ENCODE measurements at regions not wholly inside any gene's neighbourhood (a gene's known extent, or its start where the extent isn't known, plus 50 kb on each side); places are given as distances from the start of the nearest gene placed in this dataset.

DNA sequence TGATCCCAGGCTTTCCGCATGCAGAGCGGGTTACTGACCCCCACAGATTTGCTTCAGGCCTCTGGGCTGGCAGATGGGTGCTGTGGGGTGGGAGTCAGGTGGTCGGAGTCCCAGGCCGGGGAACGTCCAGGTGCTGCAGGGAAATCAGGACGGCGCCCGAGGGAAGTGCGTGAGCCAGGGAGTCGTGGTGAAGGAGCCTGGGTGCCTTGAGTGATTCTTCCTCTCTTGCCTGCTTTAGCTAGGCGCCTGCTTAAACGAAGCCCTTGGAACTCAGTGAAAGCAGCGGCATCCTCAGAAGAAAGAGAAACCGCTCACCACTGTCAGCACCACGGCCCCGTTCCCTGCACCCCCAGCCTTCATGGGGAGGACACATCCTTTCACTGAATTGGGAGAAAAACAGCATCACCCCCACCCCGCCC is 455.6 kb downstream of the BRD1 start:
- TF ChIP-seq, protein P1, sequence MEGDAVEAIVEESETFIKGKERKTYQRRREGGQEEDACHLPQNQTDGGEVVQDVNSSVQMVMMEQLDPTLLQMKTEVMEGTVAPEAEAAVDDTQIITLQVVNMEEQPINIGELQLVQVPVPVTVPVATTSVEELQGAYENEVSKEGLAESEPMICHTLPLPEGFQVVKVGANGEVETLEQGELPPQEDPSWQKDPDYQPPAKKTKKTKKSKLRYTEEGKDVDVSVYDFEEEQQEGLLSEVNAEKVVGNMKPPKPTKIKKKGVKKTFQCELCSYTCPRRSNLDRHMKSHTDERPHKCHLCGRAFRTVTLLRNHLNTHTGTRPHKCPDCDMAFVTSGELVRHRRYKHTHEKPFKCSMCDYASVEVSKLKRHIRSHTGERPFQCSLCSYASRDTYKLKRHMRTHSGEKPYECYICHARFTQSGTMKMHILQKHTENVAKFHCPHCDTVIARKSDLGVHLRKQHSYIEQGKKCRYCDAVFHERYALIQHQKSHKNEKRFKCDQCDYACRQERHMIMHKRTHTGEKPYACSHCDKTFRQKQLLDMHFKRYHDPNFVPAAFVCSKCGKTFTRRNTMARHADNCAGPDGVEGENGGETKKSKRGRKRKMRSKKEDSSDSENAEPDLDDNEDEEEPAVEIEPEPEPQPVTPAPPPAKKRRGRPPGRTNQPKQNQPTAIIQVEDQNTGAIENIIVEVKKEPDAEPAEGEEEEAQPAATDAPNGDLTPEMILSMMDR (IDR thresholded peaks at IDR 0.05): no peak
- no peak for TF ChIP-seq POLR2A (IDR thresholded peaks at IDR 0.05)

Measured in tibial nerve (tissue), 3 donors.